ENCODE measurements at regions not wholly inside any gene's neighbourhood (a gene's known extent, or its start where the extent isn't known, plus 50 kb on each side); places are given as distances from the start of the nearest gene placed in this dataset.

GRCh38 chr5:63822614-63823013, 139.6 kb downstream of the HTR1A start:
- H3K4me1 ChIP-seq (ENCODE audit: insufficient read depth, low read length) = no peaks in the 10 kb centered on the region
- H2BK20ac ChIP-seq (ENCODE audit: low read depth, low read length, poor library complexity, severe bottlenecking) = no peak overlapping the region
- H3K9me3 ChIP-seq (ENCODE audit: control insufficient read depth, low read depth, low read length) = no peaks in the 10 kb centered on the region
- no peaks in the 10 kb centered on the region for H3K23me2 ChIP-seq (ENCODE audit: insufficient read length, low read depth, low read length, poor library complexity, severe bottlenecking)
- H3K4me2 ChIP-seq (ENCODE audit: insufficient read depth, insufficient read length, low read length) = no peak overlapping the region
- H3K4me3 Mint-ChIP-seq = no peak overlapping the region
- no peak overlapping the region for H2BK12ac ChIP-seq (ENCODE audit: insufficient read length, low read depth, low read length)
- H4K5ac ChIP-seq (ENCODE audit: insufficient read length, low read depth, low read length) = no peak overlapping the region
- no peaks in the 10 kb centered on the region for H3K79me2 ChIP-seq (ENCODE audit: insufficient read depth, low read length)
- H2AK5ac ChIP-seq (ENCODE audit: insufficient read length, low read length) = no peak overlapping the region
- no peak overlapping the region for H3K14ac ChIP-seq (ENCODE audit: insufficient read depth, low read length)
- 0 out of 7 replicates have a peak, but pooled peaks cover 0 to 1% (median 0%) of the 10 kb centered on the region in 3 experiments for H3K36me3 Mint-ChIP-seq (ENCODE audit: insufficient read depth in 1 of 3, low read depth in 3 of 3)
- H2BK5ac ChIP-seq (ENCODE audit: insufficient read length, low read length) = no peak overlapping the region
- no peak overlapping the region for H2AFZ ChIP-seq (ENCODE audit: low read length)
- H2BK120ac ChIP-seq (ENCODE audit: low read depth, low read length, poor library complexity, severe bottlenecking) = no peak overlapping the region
- no peak overlapping the region for H3T11ph ChIP-seq (ENCODE audit: low read length)
- no peaks in the 10 kb centered on the region; a peak in 1 of 5 replicates for H3K9me3 Mint-ChIP-seq
- H3K9ac ChIP-seq (ENCODE audit: extremely low read depth, insufficient read length, low read length) = no peak overlapping the region
- H4K8ac ChIP-seq (replicated peaks; ENCODE audit: insufficient read length, low read depth, low read length) = no peak overlapping the region
- WGBS (ENCODE audit: extremely low coverage, insufficient read length, low lambda C conversion rate) = no CpG with 5 or more reads among the region's 1 CpG
- no peak for TF ChIP-seq CTCF (conservative IDR thresholded peaks at IDR 0.05)
- H3K56ac ChIP-seq (ENCODE audit: insufficient read length, low read depth, low read length) = no peak overlapping the region
- H3K79me1 ChIP-seq (ENCODE audit: insufficient read depth, low read depth, low read length, poor library complexity, severe bottlenecking) = no peaks in the 10 kb centered on the region
- H4K91ac ChIP-seq (ENCODE audit: insufficient read length, low read depth, low read length) = no peak overlapping the region
- no peak for DNase-seq
- no peaks in the 10 kb centered on the region for H3K27me3 ChIP-seq (ENCODE audit: insufficient read depth, low read length)
- H3K27me3 Mint-ChIP-seq (ENCODE audit: low read depth) = no peaks in the 10 kb centered on the region
- H3K27ac Mint-ChIP-seq = no peak overlapping the region
- H4K20me1 ChIP-seq (ENCODE audit: control insufficient read depth, insufficient read depth, insufficient read length) = no peaks in the 10 kb centered on the region
- no peak overlapping the region for H3K27ac ChIP-seq (ENCODE audit: insufficient read length, low read depth, low read length)
- H3K23ac ChIP-seq (ENCODE audit: insufficient read length, low read depth, low read length) = no peak overlapping the region
- H2BK15ac ChIP-seq (ENCODE audit: low read depth, low read length) = no peak overlapping the region
- H3K18ac ChIP-seq (ENCODE audit: insufficient read length, low read depth, low read length) = no peak overlapping the region
- H3K4ac ChIP-seq (ENCODE audit: low read depth, low read length) = no peak overlapping the region
- no peaks in the 10 kb centered on the region; a peak in 1 of 4 replicates for H3K4me1 Mint-ChIP-seq

All from H9 (cell line).